ENCODE measurements at regions not wholly inside any gene's neighbourhood (a gene's known extent, or its start where the extent isn't known, plus 50 kb on each side); places are given as distances from the start of the nearest gene placed in this dataset.

DNA sequence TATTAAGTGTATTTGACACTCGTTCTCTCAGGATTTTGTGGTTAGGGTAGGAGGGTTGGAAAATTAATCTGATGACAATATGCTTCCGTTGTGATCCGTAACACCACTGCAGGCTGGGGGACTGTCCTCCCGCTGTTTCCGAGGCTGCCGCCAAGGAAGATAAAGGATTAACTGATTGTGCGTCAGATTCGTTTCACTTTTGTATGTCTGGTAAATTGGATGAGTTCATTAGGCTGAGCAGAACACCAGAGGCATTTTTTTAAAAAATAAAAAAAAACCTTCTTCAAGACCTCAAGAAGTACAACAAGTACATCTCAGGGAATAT lies 486.7 kb upstream of the SALL1 start:
- in situ Hi-C loops (cut with HindIII; ENCODE audit: extremely low pct_ligation_motif_present, low pct_unique_long_range_greater_than_20kb) (no loop called here), intact Hi-C loops (cut with micrococcal nuclease; ENCODE audit: unreplicated experiment) (no loop called here)
- 41% methylated on average over 8 of the region's 8 CpGs for WGBS (ENCODE audit: low lambda C conversion rate)
- POLR2A ChIA-PET = no interaction called here
- Histone ChIP-seq H3K27me3 (ENCODE audit: control insufficient read depth in 1 of 2, insufficient read depth in 2 of 2, low read length in 2 of 2) (peaks cover 0 to 3% of the 10 kb centered on the region in 2 experiments; a peak in 1 of 5 replicates), H3K4me3 (replicated peaks in 1 of 3; ENCODE audit: insufficient read depth in 1 of 3, low read depth in 2 of 3, low read length in 3 of 3) (no peak overlapping the region), H3K79me2 (ENCODE audit: insufficient read depth, low read length) (no peaks in the 10 kb centered on the region), H3K4me1 (ENCODE audit: insufficient read depth, low read length) (no peaks in the 10 kb centered on the region), H2AFZ (ENCODE audit: low read length) (no peak overlapping the region), H3K9ac (ENCODE audit: insufficient read depth, low read depth, low read length) (no peak overlapping the region), H3K9me3 (ENCODE audit: low read length) (no peaks in the 10 kb centered on the region), H3K4me2 (ENCODE audit: low read depth, low read length) (no peak overlapping the region), H3K27ac (ENCODE audit: extremely low read length, insufficient read depth, low read length) (no peak overlapping the region), H4K20me1 (ENCODE audit: insufficient read depth, low read length) (no peaks in the 10 kb centered on the region), H3K36me3 (replicated peaks in 1 of 2; ENCODE audit: control insufficient read depth in 1 of 2, insufficient read depth in 2 of 2, low read length in 2 of 2) (no peaks in the 10 kb centered on the region)
- ATAC-seq (no peak), FAIRE-seq (no peak), DNase-seq (ENCODE audit: low spot score) (no peak)
- no TSS peak for BruUV-seq (replicated peaks)
- TF ChIP-seq ZFP36L1 (CRISPR knock-in tag; IDR thresholded peaks at IDR 0.05) (no peak), KDM1A (CRISPR knock-in tag; IDR thresholded peaks at IDR 0.05) (no peak), RFX5 (IDR thresholded peaks at IDR 0.05; ENCODE audit: low read depth, low read length) (no peak), ZUFSP (CRISPR knock-in tag; IDR thresholded peaks at IDR 0.05; ENCODE audit: borderline replicate concordance) (no peak), ZNF615 (CRISPR knock-in tag; IDR thresholded peaks at IDR 0.05; ENCODE audit: borderline replicate concordance) (no peak)
- TF ChIP-seq, protein P1, sequence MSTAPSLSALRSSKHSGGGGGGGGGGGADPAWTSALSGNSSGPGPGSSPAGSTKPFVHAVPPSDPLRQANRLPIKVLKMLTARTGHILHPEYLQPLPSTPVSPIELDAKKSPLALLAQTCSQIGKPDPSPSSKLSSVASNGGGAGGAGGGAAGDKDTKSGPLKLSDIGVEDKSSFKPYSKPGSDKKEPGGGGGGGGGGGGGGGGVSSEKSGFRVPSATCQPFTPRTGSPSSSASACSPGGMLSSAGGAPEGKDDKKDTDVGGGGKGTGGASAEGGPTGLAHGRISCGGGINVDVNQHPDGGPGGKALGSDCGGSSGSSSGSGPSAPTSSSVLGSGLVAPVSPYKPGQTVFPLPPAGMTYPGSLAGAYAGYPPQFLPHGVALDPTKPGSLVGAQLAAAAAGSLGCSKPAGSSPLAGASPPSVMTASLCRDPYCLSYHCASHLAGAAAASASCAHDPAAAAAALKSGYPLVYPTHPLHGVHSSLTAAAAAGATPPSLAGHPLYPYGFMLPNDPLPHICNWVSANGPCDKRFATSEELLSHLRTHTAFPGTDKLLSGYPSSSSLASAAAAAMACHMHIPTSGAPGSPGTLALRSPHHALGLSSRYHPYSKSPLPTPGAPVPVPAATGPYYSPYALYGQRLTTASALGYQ (CRISPR knock-in tag; IDR thresholded peaks at IDR 0.05) = no peak
- CTCF ChIA-PET (ENCODE audit: low intra/inter-chr PET ratio, low total read pairs) = no interaction called here
